NCI-H69 (cell line): ENCODE measurements at regions not wholly inside any gene's neighbourhood (a gene's known extent, or its start where the extent isn't known, plus 50 kb on each side); places are given as distances from the start of the nearest gene placed in this dataset.

ENCODE experiments used
- DNase-seq: peaks from one replicate; lab custom pipeline; 2025; lab: John Stamatoyannopoulos, UW

- no peak for DNase-seq
These were observed 198.5 kb upstream of the PPFIA2 start for GRCh38 chr12:81957631-81958030.

DNA sequence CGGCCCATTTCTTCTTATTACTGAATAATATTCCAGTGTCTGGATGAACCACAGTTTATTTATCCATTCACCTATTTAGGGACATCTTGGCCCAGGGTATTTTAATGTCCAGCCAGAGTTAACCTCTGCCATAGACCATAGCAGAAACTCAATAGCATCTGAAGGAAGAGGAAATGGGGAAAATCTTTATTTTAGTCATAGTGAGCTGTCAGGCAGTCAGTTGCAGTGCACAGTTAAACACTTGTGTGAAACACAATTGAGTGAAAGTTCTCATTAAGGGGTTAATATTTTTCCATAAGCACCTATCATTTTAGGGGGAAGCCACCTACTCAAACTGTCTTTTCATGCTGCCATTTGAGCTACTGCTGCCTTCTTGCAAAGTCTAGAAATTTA lies 197.3 kb upstream of the PPFIA2 start:
- no peak for DNase-seq

DNA sequence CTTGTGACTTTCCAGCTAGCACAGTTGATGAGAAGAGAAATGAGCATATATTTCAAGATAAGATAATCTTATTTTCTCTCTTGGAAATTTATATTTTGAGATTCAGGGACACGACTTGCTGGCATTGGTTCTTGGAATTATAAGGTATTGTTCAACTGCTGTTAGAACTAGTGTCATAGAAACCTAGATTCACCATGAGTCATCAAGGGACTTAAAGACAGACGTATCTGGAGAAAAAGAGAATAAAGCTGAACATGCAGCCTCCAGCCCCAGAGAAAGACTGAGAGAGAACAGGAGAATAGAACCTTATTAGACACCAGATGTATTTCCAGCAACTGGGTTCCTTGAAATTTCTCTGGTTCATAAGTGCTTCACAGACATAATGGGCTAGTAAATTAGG lies 194.4 kb upstream of the PPFIA2 start:
- DNase-seq = peak; percentile 22

DNA sequence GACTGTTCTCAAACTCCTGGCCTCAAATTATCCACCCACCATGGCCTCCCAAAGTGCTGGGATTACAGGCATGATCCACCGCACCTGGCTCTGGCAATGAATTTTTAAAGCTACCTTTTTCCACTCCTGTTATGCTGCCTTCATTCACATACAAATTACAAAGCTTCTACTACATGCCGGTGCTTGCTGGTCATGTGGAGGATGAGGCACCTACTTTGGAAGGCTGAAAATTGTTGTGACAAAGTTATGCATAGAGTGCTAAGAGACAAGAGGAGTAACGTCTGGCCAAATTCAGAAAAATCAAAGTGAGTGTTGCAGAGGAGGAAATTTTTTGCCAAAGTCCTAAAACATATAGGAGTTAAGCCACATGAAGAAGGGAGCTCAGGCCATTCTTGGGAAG lies 191.7 kb upstream of the PPFIA2 start:
- DNase-seq = no peak

DNA sequence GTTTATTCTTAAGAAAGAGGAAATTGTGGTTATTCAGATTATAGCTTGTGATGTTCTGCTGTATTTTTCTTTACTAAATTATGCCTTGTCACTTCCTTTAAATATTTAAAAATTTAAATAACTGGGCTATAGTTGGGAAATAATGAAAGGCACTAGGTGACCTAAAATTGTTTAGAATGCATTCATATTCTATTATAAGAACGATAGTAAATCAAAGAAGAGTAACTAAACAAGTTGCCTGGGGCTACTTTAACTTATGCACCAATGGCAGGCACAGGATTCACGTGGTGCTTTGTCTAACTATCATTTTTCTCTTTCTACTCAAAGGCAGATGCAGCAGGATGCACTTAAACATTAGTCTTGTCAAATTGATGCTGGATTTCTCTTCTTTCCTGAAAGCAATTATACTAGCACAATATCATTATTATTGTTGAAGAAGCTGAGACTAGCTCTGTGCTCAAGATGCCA lies 190.7 kb upstream of the PPFIA2 start:
- DNase-seq = peak; percentile 92

DNA sequence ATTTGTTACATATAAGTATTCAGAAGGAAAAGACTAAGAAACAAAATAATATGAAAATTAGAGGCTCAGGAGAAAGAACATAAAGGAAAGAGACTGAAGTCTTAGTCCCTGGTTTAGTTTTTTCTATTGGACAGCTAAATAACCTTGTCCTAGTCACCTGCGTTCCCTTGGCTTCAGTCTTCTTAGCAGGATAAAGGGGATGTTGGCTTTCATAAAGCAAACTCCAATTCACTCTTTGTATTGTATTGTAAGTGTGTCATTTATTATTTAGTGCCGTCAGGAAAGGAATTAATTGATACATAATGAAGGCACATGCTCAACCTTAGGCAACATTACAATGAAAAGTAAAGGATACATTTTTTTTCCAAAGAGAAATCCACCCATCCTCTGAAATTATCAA lies 190.3 kb upstream of the PPFIA2 start:
- peak; percentile 86 for DNase-seq

DNA sequence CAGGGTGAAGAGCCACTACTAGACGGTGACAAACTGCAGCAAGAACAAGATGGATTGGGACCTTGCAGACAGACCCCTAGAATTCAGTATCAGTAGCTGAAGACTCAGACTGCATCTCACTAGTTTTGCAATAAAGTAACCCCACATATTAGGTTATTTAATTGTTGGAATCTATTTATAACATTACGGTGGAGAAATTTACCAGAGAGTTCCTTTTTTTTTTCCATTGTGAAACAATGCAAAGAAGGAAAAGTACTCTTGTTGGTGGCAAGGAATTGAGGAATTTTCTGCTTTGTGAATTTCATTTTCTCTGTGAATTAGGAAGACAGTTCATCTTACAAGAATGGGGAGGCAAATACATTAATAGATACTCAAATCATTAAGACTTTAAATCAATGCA lies 185.7 kb upstream of the PPFIA2 start:
- no peak for DNase-seq

- no peak for DNase-seq
These were observed 183.4 kb upstream of the PPFIA2 start for GRCh38 chr12:81942594-81942993.

DNA sequence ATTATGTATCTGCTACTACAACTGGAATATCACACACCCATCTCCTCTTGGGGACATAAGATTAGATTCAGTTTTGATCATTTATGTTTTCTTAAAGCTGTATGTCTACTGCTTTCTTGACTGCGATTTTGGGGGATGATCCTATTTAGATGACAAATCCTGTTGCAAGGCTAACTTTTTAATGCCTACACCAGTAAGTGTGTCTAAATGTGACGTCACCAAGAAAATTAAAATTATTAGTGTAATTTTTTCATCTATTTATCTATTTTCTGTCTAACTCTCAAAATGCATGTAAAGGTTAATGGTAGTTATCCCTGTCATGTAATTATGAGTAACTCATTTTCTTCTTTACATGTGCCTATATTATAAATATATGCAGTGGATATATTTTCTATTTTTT lies 170.9 kb upstream of the PPFIA2 start:
- no peak for DNase-seq

DNA sequence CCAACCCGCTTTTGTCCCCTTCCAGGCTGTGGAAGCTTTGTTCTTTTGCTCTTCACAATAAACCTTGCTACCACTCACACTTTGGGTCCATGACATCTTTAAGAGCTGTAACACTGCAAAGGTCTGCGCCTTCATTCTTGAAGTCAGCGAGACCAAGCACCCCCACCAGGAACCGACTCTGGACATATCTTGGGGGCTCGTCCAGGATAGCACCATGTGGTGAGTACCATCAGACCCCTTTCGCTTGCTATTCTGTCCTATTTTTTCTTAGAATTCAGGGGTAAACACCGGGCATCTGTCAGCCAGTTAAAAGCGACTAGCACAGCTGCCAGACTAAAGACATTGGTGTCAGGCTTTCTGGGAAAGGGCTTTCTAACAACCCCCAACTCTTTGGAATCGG lies 137.6 kb upstream of the PPFIA2 start:
- peak; percentile 63 for DNase-seq

- DNase-seq = peak; percentile 27
These were observed 129.8 kb upstream of the PPFIA2 start for GRCh38 chr12:81888961-81889360.

GRCh38 chr12:81888106-81888740 lies 129.1 kb upstream of the PPFIA2 start:
- no peak for DNase-seq

DNA sequence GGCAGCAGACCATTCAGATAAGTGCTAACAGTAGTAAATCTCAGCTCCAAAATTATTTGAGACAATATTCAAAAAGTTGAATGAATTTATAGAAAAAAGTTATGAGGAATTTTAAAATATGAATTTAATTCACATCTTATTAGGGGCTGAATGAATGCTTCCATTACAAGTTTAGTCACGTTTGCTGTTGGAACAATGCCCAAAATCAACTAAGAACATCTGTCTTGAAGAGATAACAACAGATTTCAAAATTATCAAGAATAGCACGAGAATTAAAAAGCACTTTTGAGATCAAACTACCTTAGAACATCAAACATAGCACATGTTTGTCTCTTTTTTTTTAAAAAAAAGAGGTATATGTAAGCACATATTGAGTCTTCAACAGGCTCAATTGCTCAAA lies 115.4 kb upstream of the PPFIA2 start:
- DNase-seq = peak; percentile 76

GRCh38 chr12:81874166-81874565 lies 115.0 kb upstream of the PPFIA2 start:
- peak; percentile 79 for DNase-seq

- DNase-seq = no peak
These were observed 113.2 kb upstream of the PPFIA2 start for GRCh38 chr12:81872400-81872799.

DNA sequence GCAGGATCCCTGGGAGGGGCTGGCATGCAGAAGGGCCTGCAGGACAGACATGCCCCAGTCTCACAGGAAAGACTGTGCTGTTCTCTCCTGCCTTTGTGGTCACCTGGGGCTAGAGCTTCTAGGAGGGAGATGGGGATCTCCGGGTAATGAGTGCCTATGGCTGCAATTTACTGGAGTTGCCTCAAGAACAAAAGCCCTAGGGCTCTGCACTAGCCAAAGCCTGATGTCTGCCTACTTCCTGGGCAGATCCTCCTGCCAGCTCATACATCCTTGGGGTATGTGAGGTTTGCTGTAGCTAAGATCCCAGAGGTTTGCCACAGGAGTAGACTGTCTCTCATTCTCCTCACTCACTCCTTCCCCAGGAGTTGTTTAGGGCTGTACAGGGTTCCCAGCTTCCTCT lies 106.9 kb upstream of the PPFIA2 start:
- peak; percentile 77 for DNase-seq

- DNase-seq = no peak
These were observed 104.3 kb upstream of the PPFIA2 start for GRCh38 chr12:81863406-81863805.

GRCh38 chr12:81859521-81859920 lies 100.4 kb upstream of the PPFIA2 start:
- DNase-seq = peak; percentile 71

DNA sequence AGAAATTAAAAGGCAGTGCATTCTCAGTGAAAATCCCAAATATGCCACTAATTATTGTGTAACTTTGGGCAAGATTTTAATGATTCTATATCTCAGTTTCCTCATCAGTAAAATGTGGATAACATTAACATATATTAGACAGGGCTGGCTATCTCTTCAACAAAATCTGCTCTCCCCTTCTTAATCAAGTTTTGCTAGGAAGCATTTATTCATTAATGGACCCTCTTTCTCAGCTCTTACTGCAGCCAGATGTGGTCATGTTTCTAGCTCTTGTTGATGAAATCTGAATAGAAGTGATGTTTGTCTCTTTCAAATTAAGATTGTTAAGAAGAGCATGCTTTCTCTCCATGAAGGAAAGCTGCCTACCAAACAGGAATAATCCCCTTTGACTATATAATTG lies 84.4 kb upstream of the PPFIA2 start:
- DNase-seq = no peak

DNA sequence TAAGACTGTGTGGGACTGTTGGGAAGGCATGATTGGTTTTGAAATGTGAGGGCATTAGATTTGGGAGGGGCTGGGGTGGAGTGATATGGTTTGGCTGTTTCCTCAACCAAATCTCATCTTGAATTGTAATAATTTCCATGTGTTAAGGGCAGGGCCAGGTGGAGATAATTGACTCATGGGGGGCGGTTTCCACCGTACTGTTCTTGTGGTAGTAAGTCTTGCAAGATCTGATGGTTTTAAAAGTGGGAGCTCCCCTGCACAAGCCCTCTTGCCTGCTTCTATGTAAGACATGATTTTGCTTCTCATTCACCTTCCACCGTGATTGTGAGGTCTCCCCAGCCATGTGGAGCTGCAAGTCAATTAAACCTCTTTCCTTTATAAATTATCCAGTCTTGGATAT lies 76.6 kb upstream of the PPFIA2 start:
- no peak for DNase-seq

DNA sequence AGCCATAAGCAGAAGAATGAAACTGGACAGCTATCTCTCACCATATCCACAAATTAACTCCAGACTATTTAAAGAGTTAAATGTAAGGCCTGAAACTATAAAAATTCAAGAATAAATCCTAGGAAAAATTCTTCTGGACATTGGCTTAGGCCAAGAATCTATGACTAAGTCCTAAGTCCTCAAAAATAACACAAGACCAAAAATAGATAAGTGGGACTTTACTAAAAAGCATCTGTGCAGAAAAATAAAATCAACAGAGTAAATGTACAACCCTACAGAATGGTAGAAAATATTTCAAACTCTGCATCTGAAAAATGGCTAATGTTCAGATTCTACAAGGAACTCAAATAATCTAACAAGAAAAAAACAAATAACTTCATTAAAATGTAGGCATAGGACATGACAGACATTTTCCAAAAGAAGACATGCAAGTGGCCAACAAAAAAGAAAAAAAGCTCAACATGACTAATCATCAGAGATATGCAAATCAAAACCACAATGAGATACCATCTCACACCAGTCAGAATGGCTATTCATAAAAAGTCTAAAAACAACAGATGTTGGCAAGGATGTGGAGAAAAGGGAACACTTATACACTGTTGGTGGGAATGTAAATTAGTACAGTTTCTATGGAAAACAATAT lies 61.0 kb upstream of the PPFIA2 start:
- no peak for DNase-seq

GRCh38 chr12:81815611-81816010 lies 56.5 kb upstream of the PPFIA2 start:
- no peak for DNase-seq

- DNase-seq = peak; percentile 20
These were observed 52.6 kb upstream of the PPFIA2 start for GRCh38 chr12:81811778-81812125.
